Progenitor cell of endocrine pancreas (in vitro differentiated cells): ENCODE measurements at regions not wholly inside any gene's neighbourhood (a gene's known extent, or its start where the extent isn't known, plus 50 kb on each side); places are given as distances from the start of the nearest gene placed in this dataset.

ENCODE experiments used
- DNase-seq: peaks from one replicate; pipeline ENCODE4 v3.0.0; 2021; ENCODE audit warnings: low spot score; ENCODE audit not compliant: unreplicated experiment
- H3K27ac Mint-ChIP-seq: 2 replicates; pipeline ENCODE4 v1.8.0; 2021; ENCODE audit warnings: mild to moderate bottlenecking, moderate library complexity, mixed read lengths
- H3K27me3 Mint-ChIP-seq: 2 replicates; pipeline ENCODE4 v1.8.0; 2021; ENCODE audit warnings: mixed read lengths
- H3K36me3 Mint-ChIP-seq: 2 replicates; pipeline ENCODE4 v1.8.0; 2022; ENCODE audit warnings: mixed read lengths; ENCODE audit not compliant: insufficient read depth
- H3K4me1 Mint-ChIP-seq: 2 replicates; pipeline ENCODE4 v1.8.0; 2021; ENCODE audit warnings: low read depth, mixed read lengths
- H3K4me3 Mint-ChIP-seq: 2 replicates; pipeline ENCODE4 v1.8.0; 2021; ENCODE audit warnings: low read depth, mild to moderate bottlenecking, moderate library complexity, mixed read lengths
- H3K9me3 Mint-ChIP-seq: 2 replicates; pipeline ENCODE4 v1.8.0; 2021; ENCODE audit warnings: low read depth, mixed read lengths
- CTCF ChIP-seq: fragments of 200-600 bp; sonication (generic); IDR thresholded peaks from one replicate; pipeline ENCODE4 v1.5.0; 2021; ENCODE audit warnings: antibody characterized with exemption, mild to moderate bottlenecking; ENCODE audit not compliant: unreplicated experiment

DNA sequence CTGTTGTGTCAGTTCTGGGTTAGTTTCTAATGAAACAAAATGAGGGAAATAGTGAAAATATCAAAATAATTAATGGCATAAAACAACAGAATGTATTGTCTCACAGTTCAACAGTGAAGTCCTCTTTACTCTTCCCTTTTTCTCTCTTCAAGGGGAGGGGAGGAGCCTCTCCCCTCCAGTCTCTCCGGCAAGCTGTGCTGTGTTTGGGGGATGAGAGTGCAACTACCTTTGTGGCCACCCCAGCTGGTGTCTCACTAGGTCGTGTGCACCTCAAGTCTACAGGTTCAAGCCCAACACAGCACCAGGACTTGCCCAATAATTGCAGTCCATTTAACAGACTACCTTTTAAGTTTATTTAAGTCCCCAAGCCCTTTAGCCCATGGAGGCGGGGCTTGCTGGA lies 271.7 kb upstream of the DOK6 start:
- no peak overlapping the region for H3K27ac Mint-ChIP-seq
- no peaks in the 10 kb centered on the region for H3K27me3 Mint-ChIP-seq
- no peak for DNase-seq
- no peaks in the 10 kb centered on the region for H3K4me1 Mint-ChIP-seq
- H3K36me3 Mint-ChIP-seq = no peaks in the 10 kb centered on the region
- TF ChIP-seq CTCF = no peak
- peaks cover 12% of the 10 kb centered on the region for H3K9me3 Mint-ChIP-seq
- H3K4me3 Mint-ChIP-seq = no peak overlapping the region

GRCh38 chr18:69138088-69138487 lies 262.6 kb upstream of the DOK6 start:
- Mint-ChIP-seq H3K9me3 (peaks cover 5% of the 10 kb centered on the region), H3K4me3 (no peak overlapping the region), H3K4me1 (no peaks in the 10 kb centered on the region), H3K36me3 (no peaks in the 10 kb centered on the region), H3K27ac (no peak overlapping the region), H3K27me3 (no peaks in the 10 kb centered on the region)
- no peak for TF ChIP-seq CTCF
- no peak for DNase-seq

DNA sequence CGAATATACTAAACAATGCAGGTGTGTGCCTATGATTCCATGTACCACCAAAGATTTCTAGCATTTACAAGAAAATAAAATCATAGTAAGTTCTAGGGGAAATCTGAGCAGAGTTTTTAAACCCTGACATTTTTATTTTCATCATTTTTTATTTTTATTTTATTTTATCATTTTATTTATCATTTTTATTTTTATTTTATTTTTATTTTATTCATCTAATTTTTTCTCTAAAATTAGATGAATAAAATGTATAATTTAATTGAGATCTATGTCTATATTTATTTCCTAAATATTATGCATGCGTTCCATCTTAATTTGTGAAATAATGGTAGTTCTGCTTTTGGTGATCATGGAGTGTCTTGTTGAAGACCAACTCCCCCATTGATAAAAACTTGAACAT lies 257.6 kb upstream of the DOK6 start:
- TF ChIP-seq CTCF = no peak
- Mint-ChIP-seq H3K4me3 (no peak overlapping the region), H3K27me3 (no peaks in the 10 kb centered on the region), H3K9me3 (no peaks in the 10 kb centered on the region), H3K27ac (no peak overlapping the region), H3K4me1 (no peaks in the 10 kb centered on the region), H3K36me3 (no peaks in the 10 kb centered on the region)
- no peak for DNase-seq

DNA sequence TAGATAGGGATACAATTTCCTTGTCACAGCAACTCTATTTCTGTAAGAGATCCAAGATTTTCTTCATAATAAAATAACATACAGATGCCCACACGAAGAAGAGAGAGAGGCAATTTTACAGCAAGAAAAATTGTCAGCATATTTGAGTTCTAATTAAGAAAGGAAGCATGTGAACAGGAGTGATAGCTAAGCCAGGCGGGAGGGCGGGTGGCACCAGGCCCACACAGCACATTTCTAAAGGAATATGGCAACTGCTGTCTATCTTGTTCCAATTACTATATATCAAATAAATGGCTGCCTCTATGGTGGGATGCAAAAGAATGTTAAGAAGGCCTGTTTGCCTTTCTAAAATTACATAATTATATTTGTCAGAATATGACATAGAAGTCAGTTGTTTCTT lies 248.3 kb upstream of the DOK6 start:
- no peaks in the 10 kb centered on the region for H3K4me1 Mint-ChIP-seq
- H3K9me3 Mint-ChIP-seq = no peaks in the 10 kb centered on the region
- H3K4me3 Mint-ChIP-seq = no peak overlapping the region
- no peak overlapping the region for H3K27ac Mint-ChIP-seq
- H3K36me3 Mint-ChIP-seq = no peaks in the 10 kb centered on the region
- no peak for DNase-seq
- H3K27me3 Mint-ChIP-seq = no peaks in the 10 kb centered on the region
- no peak for TF ChIP-seq CTCF

GRCh38 chr18:69157906-69158305 lies 242.8 kb upstream of the DOK6 start:
- Mint-ChIP-seq H3K4me1 (no peaks in the 10 kb centered on the region), H3K4me3 (no peak overlapping the region), H3K27ac (no peak overlapping the region), H3K36me3 (no peaks in the 10 kb centered on the region), H3K9me3 (no peaks in the 10 kb centered on the region), H3K27me3 (no peaks in the 10 kb centered on the region)
- DNase-seq = no peak
- no peak for TF ChIP-seq CTCF
